ENCODE measurements at regions not wholly inside any gene's neighbourhood (a gene's known extent, or its start where the extent isn't known, plus 50 kb on each side); places are given as distances from the start of the nearest gene placed in this dataset.

GRCh38 chr1:177744906-177745305 is 225.0 kb downstream of the SEC16B start:
- H3K9me3 ChIP-seq (ENCODE audit: low read depth): no peaks in the 10 kb centered on the region
- Mint-ChIP-seq H3K9me3 (no peaks in the 10 kb centered on the region), H3K36me3 (no peaks in the 10 kb centered on the region), H3K27me3 (ENCODE audit: insufficient read depth, low read depth) (peaks cover 2% of the 10 kb centered on the region), H3K4me3 (no peak overlapping the region), H3K27ac (no peak overlapping the region), H3K4me1 (peaks cover 5% of the 10 kb centered on the region)
- H3F3A ChIP-seq (ENCODE audit: low read depth): no peaks in the 10 kb centered on the region
- TF ChIP-seq EZH2 (IDR thresholded peaks at IDR 0.05) (no peak), CTCF (IDR thresholded peaks at IDR 0.05) (no peak), EZH2phosphoT487 (IDR thresholded peaks at IDR 0.05) (no peak)
- H2AFZ ChIP-seq (replicated peaks): no peak overlapping the region
- H3K4me3 ChIP-seq: no peak overlapping the region
- H3K4me2 ChIP-seq: no peak overlapping the region
- H3K4me1 ChIP-seq: peaks cover 6% of the 10 kb centered on the region
- H3K79me2 ChIP-seq (ENCODE audit: low read depth): no peaks in the 10 kb centered on the region
- no peak overlapping the region for H3K9ac ChIP-seq
- no peaks in the 10 kb centered on the region for H3K27me3 ChIP-seq
- no peak overlapping the region for H3K27ac ChIP-seq
- no peaks in the 10 kb centered on the region for H3K36me3 ChIP-seq
- DNase-seq (ENCODE audit: low spot score): no peak
- no peaks in the 10 kb centered on the region for H4K20me1 ChIP-seq (ENCODE audit: low read depth)

GRCh38 chr1:177741476-177741875 is 228.4 kb downstream of the SEC16B start:
- Mint-ChIP-seq H3K27ac (no peak overlapping the region), H3K36me3 (no peaks in the 10 kb centered on the region), H3K27me3 (ENCODE audit: insufficient read depth, low read depth) (peaks cover 2% of the 10 kb centered on the region), H3K4me1 (peaks cover 5% of the 10 kb centered on the region), H3K4me3 (no peak overlapping the region), H3K9me3 (no peaks in the 10 kb centered on the region)
- no peak overlapping the region for H3K4me2 ChIP-seq
- TF ChIP-seq CTCF (IDR thresholded peaks at IDR 0.05) (no peak), EZH2 (IDR thresholded peaks at IDR 0.05) (no peak), EZH2phosphoT487 (IDR thresholded peaks at IDR 0.05) (no peak)
- peaks cover 6% of the 10 kb centered on the region for H3K4me1 ChIP-seq
- no peak overlapping the region for H3K9ac ChIP-seq
- DNase-seq (ENCODE audit: low spot score): peak; percentile 4
- no peaks in the 10 kb centered on the region for H3F3A ChIP-seq (ENCODE audit: low read depth)
- H3K9me3 ChIP-seq (ENCODE audit: low read depth): no peaks in the 10 kb centered on the region
- no peak overlapping the region for H3K4me3 ChIP-seq
- no peaks in the 10 kb centered on the region for H3K36me3 ChIP-seq
- no peaks in the 10 kb centered on the region for H3K79me2 ChIP-seq (ENCODE audit: low read depth)
- H2AFZ ChIP-seq (replicated peaks): no peak overlapping the region
- H3K27me3 ChIP-seq: no peaks in the 10 kb centered on the region
- H3K27ac ChIP-seq: no peak overlapping the region
- H4K20me1 ChIP-seq (ENCODE audit: low read depth): no peaks in the 10 kb centered on the region

GRCh38 chr1:177739780-177740179 is 230.1 kb downstream of the SEC16B start:
- Mint-ChIP-seq H3K9me3 (no peaks in the 10 kb centered on the region), H3K27ac (no peak overlapping the region), H3K36me3 (no peaks in the 10 kb centered on the region), H3K4me3 (no peak overlapping the region), H3K4me1 (peaks cover 3% of the 10 kb centered on the region), H3K27me3 (ENCODE audit: insufficient read depth, low read depth) (peaks cover 2% of the 10 kb centered on the region)
- no peaks in the 10 kb centered on the region for H3K79me2 ChIP-seq (ENCODE audit: low read depth)
- no peaks in the 10 kb centered on the region for H3K27me3 ChIP-seq
- H3K4me3 ChIP-seq: no peak overlapping the region
- H3K9me3 ChIP-seq (ENCODE audit: low read depth): no peaks in the 10 kb centered on the region
- no peak overlapping the region for H3K9ac ChIP-seq
- peaks cover 6% of the 10 kb centered on the region for H3K4me1 ChIP-seq
- no peak overlapping the region for H3K27ac ChIP-seq
- no peaks in the 10 kb centered on the region for H3K36me3 ChIP-seq
- DNase-seq (ENCODE audit: low spot score): no peak
- H3F3A ChIP-seq (ENCODE audit: low read depth): no peaks in the 10 kb centered on the region
- no peaks in the 10 kb centered on the region for H4K20me1 ChIP-seq (ENCODE audit: low read depth)
- H3K4me2 ChIP-seq: no peak overlapping the region
- no peak overlapping the region for H2AFZ ChIP-seq (replicated peaks)
- TF ChIP-seq CTCF (IDR thresholded peaks at IDR 0.05) (no peak), EZH2 (IDR thresholded peaks at IDR 0.05) (no peak), EZH2phosphoT487 (IDR thresholded peaks at IDR 0.05) (no peak)
